ENCODE measurements at regions not wholly inside any gene's neighbourhood (a gene's known extent, or its start where the extent isn't known, plus 50 kb on each side); places are given as distances from the start of the nearest gene placed in this dataset.

GRCh38 chr1:163774978-163775620 lies 453.3 kb downstream of the NUF2 start:
- Mint-ChIP-seq H3K9me3 (ENCODE audit: low read depth) (peaks cover 11% of the 10 kb centered on the region), H3K27ac (ENCODE audit: unreplicated experiment) (no peak overlapping the region), H3K36me3 (ENCODE audit: low read depth) (no peaks in the 10 kb centered on the region), H3K4me1 (ENCODE audit: low read depth) (no peaks in the 10 kb centered on the region), H3K27me3 (ENCODE audit: low read depth) (peaks cover 1% of the 10 kb centered on the region), H3K4me3 (ENCODE audit: unreplicated experiment) (no peak overlapping the region)
- DNase-seq (ENCODE audit: low spot score) = no peak
- no peak for TF ChIP-seq CTCF (IDR thresholded peaks at IDR 0.05)

GRCh38 chr1:163777205-163777604 lies 455.5 kb downstream of the NUF2 start:
- Mint-ChIP-seq H3K36me3 (ENCODE audit: low read depth) (no peaks in the 10 kb centered on the region), H3K4me3 (ENCODE audit: unreplicated experiment) (no peak overlapping the region), H3K9me3 (ENCODE audit: low read depth) (peaks cover 28% of the 10 kb centered on the region), H3K27ac (ENCODE audit: unreplicated experiment) (no peak overlapping the region), H3K27me3 (ENCODE audit: low read depth) (peaks cover 1% of the 10 kb centered on the region), H3K4me1 (ENCODE audit: low read depth) (no peaks in the 10 kb centered on the region)
- no peak for DNase-seq (ENCODE audit: low spot score)
- TF ChIP-seq CTCF (IDR thresholded peaks at IDR 0.05) = no peak

- Mint-ChIP-seq H3K9me3 (ENCODE audit: low read depth) (peaks cover 28% of the 10 kb centered on the region), H3K27ac (ENCODE audit: unreplicated experiment) (no peak overlapping the region), H3K4me3 (ENCODE audit: unreplicated experiment) (no peak overlapping the region), H3K4me1 (ENCODE audit: low read depth) (no peaks in the 10 kb centered on the region), H3K27me3 (ENCODE audit: low read depth) (no peaks in the 10 kb centered on the region), H3K36me3 (ENCODE audit: low read depth) (no peaks in the 10 kb centered on the region)
- TF ChIP-seq CTCF (IDR thresholded peaks at IDR 0.05) = no peak
- DNase-seq (ENCODE audit: low spot score) = no peak
Measured at GRCh38 chr1:163781146-163781545, 459.4 kb downstream of the NUF2 start.

GRCh38 chr1:163785868-163786405 lies 464.2 kb downstream of the NUF2 start:
- Mint-ChIP-seq H3K9me3 (ENCODE audit: low read depth) (peaks cover 10% of the 10 kb centered on the region), H3K27me3 (ENCODE audit: low read depth) (no peaks in the 10 kb centered on the region), H3K27ac (ENCODE audit: unreplicated experiment) (no peak overlapping the region), H3K4me3 (ENCODE audit: unreplicated experiment) (no peak overlapping the region), H3K36me3 (ENCODE audit: low read depth) (no peaks in the 10 kb centered on the region), H3K4me1 (ENCODE audit: low read depth) (no peaks in the 10 kb centered on the region)
- DNase-seq (ENCODE audit: low spot score) = no peak
- TF ChIP-seq CTCF (IDR thresholded peaks at IDR 0.05) = no peak

- H3K9me3 Mint-ChIP-seq (ENCODE audit: low read depth) = peaks cover 11% of the 10 kb centered on the region
- no peak for DNase-seq (ENCODE audit: low spot score)
- TF ChIP-seq CTCF (IDR thresholded peaks at IDR 0.05) = no peak
- no peak overlapping the region for H3K27ac Mint-ChIP-seq (ENCODE audit: unreplicated experiment)
- H3K4me1 Mint-ChIP-seq (ENCODE audit: low read depth) = no peaks in the 10 kb centered on the region
- no peaks in the 10 kb centered on the region for H3K27me3 Mint-ChIP-seq (ENCODE audit: low read depth)
- H3K4me3 Mint-ChIP-seq (ENCODE audit: unreplicated experiment) = no peak overlapping the region
- peaks cover 1% of the 10 kb centered on the region for H3K36me3 Mint-ChIP-seq (ENCODE audit: low read depth)
Measured at GRCh38 chr1:163789911-163790310, 468.2 kb downstream of the NUF2 start.
